Liver (tissue), 8 donors: ENCODE measurements at regions not wholly inside any gene's neighbourhood (a gene's known extent, or its start where the extent isn't known, plus 50 kb on each side); places are given as distances from the start of the nearest gene placed in this dataset.
A peak's percentile ranks its signal among the peaks of the same experiment; 100 is the strongest.

Experiments
- DNase-seq: peaks from one replicate; pipeline ENCODE4 v3.0.0-alpha.2; 2017; ENCODE audit warnings: low spot score
- H3K27ac ChIP-seq, 2 donors: one replicate each; pipeline ENCODE4 v1.7.0; 2013; ENCODE audit warnings: inconsistent platforms in 2 of 2, low read length in 2 of 2, control low read depth in 1 of 2, low read depth in 1 of 2, mild to moderate bottlenecking in 1 of 2
- H3K27me3 ChIP-seq, 4 donors: one replicate each; pipeline versions ENCODE4 v1.6.1 to v1.7.0; 2013; ENCODE audit warnings: low read length in 3 of 4, inconsistent platforms in 1 of 4, mild to moderate bottlenecking in 1 of 4, moderate library complexity in 1 of 4; ENCODE audit not compliant: control insufficient read depth in 4 of 4, insufficient read depth in 4 of 4
- H3K36me3 ChIP-seq, 4 donors: one replicate each; pipeline versions ENCODE4 v1.6.1 to v1.7.0; 2013; ENCODE audit warnings: low read length in 3 of 4, mild to moderate bottlenecking in 3 of 4, low read depth in 1 of 4, moderate library complexity in 1 of 4; ENCODE audit not compliant: control insufficient read depth in 4 of 4, insufficient read depth in 3 of 4
- H3K4me1 ChIP-seq, 4 donors: one replicate each; pipeline versions ENCODE4 v1.6.1 to v1.7.0; 2013; ENCODE audit warnings: low read length in 3 of 4, mild to moderate bottlenecking in 3 of 4, moderate library complexity in 1 of 4; ENCODE audit not compliant: control insufficient read depth in 4 of 4, insufficient read depth in 4 of 4
- H3K4me3 ChIP-seq, 3 donors: one replicate each; pipeline versions ENCODE4 v1.6.1 to v1.7.0; 2013; ENCODE audit warnings: low read length in 3 of 3, control low read depth in 1 of 3, low read depth in 1 of 3, mild to moderate bottlenecking in 1 of 3
- H3K9ac ChIP-seq, 2 donors: one replicate each; pipeline ENCODE4 v1.7.0; 2013; ENCODE audit warnings: low read length in 2 of 2, mild to moderate bottlenecking in 2 of 2, moderate library complexity in 2 of 2, control low read depth in 1 of 2, low read depth in 1 of 2
- H3K9me3 ChIP-seq, 4 donors: one replicate each; pipeline versions ENCODE4 v1.6.1 to v1.7.0; 2013; ENCODE audit warnings: low read length in 3 of 4; ENCODE audit not compliant: control insufficient read depth in 4 of 4
- ATF3 ChIP-seq: IDR thresholded peaks from 2 replicates; pipeline ENCODE4 v1.6.1; 2016; ENCODE audit warnings: antibody characterized with exemption
- CTCF ChIP-seq: fragments of 150-350 bp; IDR thresholded peaks from 2 replicates; pipeline ENCODE4 v1.5.1; 2017; ENCODE audit warnings: improper control_type of control experiment, low read depth, low read length; ENCODE audit not compliant: missing input control
- EGR1 ChIP-seq, 2 donors: IDR thresholded peaks; 2 replicates each; pipeline ENCODE4 v1.6.1; 2016 to 2018; ENCODE audit warnings: antibody characterized with exemption in 2 of 2, low read depth in 2 of 2
- FOXA1 ChIP-seq: IDR thresholded peaks from 2 replicates; pipeline ENCODE4 v1.6.1; 2016; ENCODE audit warnings: antibody characterized with exemption
- FOXA2 ChIP-seq: IDR thresholded peaks from 2 replicates; pipeline ENCODE4 v1.6.1; 2016; ENCODE audit warnings: antibody characterized with exemption
- GABPA ChIP-seq, 2 donors: IDR thresholded peaks in 1 of 2; conservative IDR thresholded peaks in 1 of 2; 2 replicates each; pipeline ENCODE4 v1.6.1; 2016; ENCODE audit warnings: antibody characterized with exemption in 2 of 2, mild to moderate bottlenecking in 1 of 2, moderate library complexity in 1 of 2
- HNF4A ChIP-seq, 2 donors: conservative IDR thresholded peaks; 2 replicates each; pipeline ENCODE4 v1.6.1; 2016; ENCODE audit warnings: antibody characterized with exemption in 2 of 2, mild to moderate bottlenecking in 2 of 2
- HNF4G ChIP-seq: IDR thresholded peaks from 2 replicates; pipeline ENCODE4 v1.6.1; 2016; ENCODE audit warnings: antibody characterized with exemption
- JUND ChIP-seq, 2 donors: IDR thresholded peaks; 2 replicates each; pipeline ENCODE4 v1.6.1; 2016; ENCODE audit warnings: antibody characterized with exemption in 2 of 2
- MAX ChIP-seq: IDR thresholded peaks from 2 replicates; pipeline ENCODE4 v1.6.1; 2016; ENCODE audit warnings: antibody characterized with exemption
- NR2F2 ChIP-seq: IDR thresholded peaks from 2 replicates; pipeline ENCODE4 v1.6.1; 2016; ENCODE audit warnings: antibody characterized with exemption
- RAD21 ChIP-seq, 2 donors: IDR thresholded peaks; 2 replicates each; pipeline ENCODE4 v1.6.1; 2016; ENCODE audit warnings: antibody characterized with exemption in 2 of 2, mild to moderate bottlenecking in 2 of 2
- REST ChIP-seq: IDR thresholded peaks from 2 replicates; pipeline ENCODE4 v1.6.1; 2016; ENCODE audit warnings: antibody characterized with exemption, mild to moderate bottlenecking
- RXRA ChIP-seq, 2 donors: IDR thresholded peaks; 2 replicates each; pipeline ENCODE4 v1.6.1; 2017 to 2018; ENCODE audit warnings: antibody characterized with exemption in 2 of 2, mild to moderate bottlenecking in 1 of 2
- SP1 ChIP-seq: IDR thresholded peaks from 2 replicates; pipeline ENCODE4 v1.6.1; 2018; ENCODE audit warnings: antibody characterized with exemption, mild to moderate bottlenecking
- TAF1 ChIP-seq: conservative IDR thresholded peaks from 2 replicates; pipeline ENCODE4 v1.6.1; 2016; ENCODE audit warnings: antibody characterized with exemption, mild to moderate bottlenecking
- YY1 ChIP-seq: IDR thresholded peaks from 2 replicates; pipeline ENCODE4 v1.6.1; 2016; ENCODE audit warnings: antibody characterized with exemption, mild to moderate bottlenecking
- ZBTB33 ChIP-seq: IDR thresholded peaks from 2 replicates; pipeline ENCODE4 v1.6.1; 2016; ENCODE audit warnings: antibody characterized with exemption
- WGBS: extraction: QIAGEN DNeasy Blood & Tissue Kit; methylation state at CpG from one replicate; pipeline ENCODE4 v1.1.7; 2013; 5-methylcytosine and 5-hydroxymethylcytosine counted together
- donor health status: healthy.
- donor health status: healthy.
- donor health status: healthy.
- donor health status: healthy.
- donor health status: healthy.

- no peaks in the 10 kb centered on the region for H3K27me3 ChIP-seq
- H3K36me3 ChIP-seq = no peaks in the 10 kb centered on the region
- no peak overlapping the region for H3K4me3 ChIP-seq
- WGBS = 93% methylated on average over 2 of the region's 2 CpGs
- no peak overlapping the region for H3K9ac ChIP-seq
- H3K4me1 ChIP-seq = no peaks in the 10 kb centered on the region
- peak; percentile 26 for DNase-seq
- H3K9me3 ChIP-seq = no peaks in the 10 kb centered on the region
- H3K27ac ChIP-seq = no peak overlapping the region
- TF ChIP-seq RAD21 (IDR thresholded peaks at IDR 0.05) (no peak), FOXA1 (no peak), REST (no peak), HNF4G (no peak), NR2F2 (no peak), SP1 (no peak), ZBTB33 (no peak), GABPA (IDR thresholded peaks at IDR 0.05 in 1 of 2, conservative IDR thresholded peaks at IDR 0.05 in 1 of 2) (no peak), TAF1 (no peak), MAX (no peak), YY1 (no peak), RXRA (IDR thresholded peaks at IDR 0.05) (no peak), ATF3 (no peak), JUND (IDR thresholded peaks at IDR 0.05) (no peak), FOXA2 (no peak), HNF4A (conservative IDR thresholded peaks at IDR 0.05) (no peak)
These were observed 171.2 kb downstream of the KLF13 start for GRCh38 chr15:31497838-31498237.

- Histone ChIP-seq H3K36me3 (no peaks in the 10 kb centered on the region), H3K27me3 (no peaks in the 10 kb centered on the region), H3K4me1 (no peaks in the 10 kb centered on the region), H3K27ac (no peak overlapping the region), H3K4me3 (no peak overlapping the region), H3K9ac (no peak overlapping the region), H3K9me3 (no peaks in the 10 kb centered on the region)
- 69% methylated on average over 1 of the region's 1 CpG for WGBS
- no peak for DNase-seq
- TF ChIP-seq HNF4G (no peak), NR2F2 (no peak), RXRA (IDR thresholded peaks at IDR 0.05) (no peak), CTCF (no peak), YY1 (no peak), ATF3 (no peak), ZBTB33 (no peak), EGR1 (IDR thresholded peaks at IDR 0.05; ENCODE audit: low read depth in 2 of 2) (no peak), MAX (no peak), GABPA (IDR thresholded peaks at IDR 0.05 in 1 of 2, conservative IDR thresholded peaks at IDR 0.05 in 1 of 2) (no peak), TAF1 (no peak), HNF4A (conservative IDR thresholded peaks at IDR 0.05) (no peak), JUND (IDR thresholded peaks at IDR 0.05) (no peak)
These were observed 171.7 kb downstream of the KLF13 start for GRCh38 chr15:31498329-31498728.
